ENCODE measurements at regions not wholly inside any gene's neighbourhood (a gene's known extent, or its start where the extent isn't known, plus 50 kb on each side); places are given as distances from the start of the nearest gene placed in this dataset.

DNA sequence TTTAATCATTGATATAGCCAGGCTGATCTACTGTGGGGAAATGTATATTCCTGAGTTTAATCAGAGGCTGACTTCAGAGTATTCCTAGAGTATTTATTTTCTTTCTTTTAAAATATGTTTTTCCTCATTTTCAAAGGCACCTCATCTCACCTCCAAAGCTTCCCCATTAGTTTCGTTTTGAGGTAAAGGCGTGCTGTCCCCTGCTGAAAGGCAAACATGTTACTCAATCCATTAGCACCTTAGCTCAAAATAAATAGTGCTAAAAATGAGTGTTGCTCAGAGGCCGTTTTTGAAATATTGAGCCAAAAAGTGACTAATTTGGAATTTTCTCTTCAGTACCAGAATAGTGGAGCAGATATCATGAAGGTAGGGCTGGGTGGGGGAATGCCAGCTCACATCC is 386.2 kb downstream of the SOX11 start:
- TF ChIP-seq, protein P1, sequence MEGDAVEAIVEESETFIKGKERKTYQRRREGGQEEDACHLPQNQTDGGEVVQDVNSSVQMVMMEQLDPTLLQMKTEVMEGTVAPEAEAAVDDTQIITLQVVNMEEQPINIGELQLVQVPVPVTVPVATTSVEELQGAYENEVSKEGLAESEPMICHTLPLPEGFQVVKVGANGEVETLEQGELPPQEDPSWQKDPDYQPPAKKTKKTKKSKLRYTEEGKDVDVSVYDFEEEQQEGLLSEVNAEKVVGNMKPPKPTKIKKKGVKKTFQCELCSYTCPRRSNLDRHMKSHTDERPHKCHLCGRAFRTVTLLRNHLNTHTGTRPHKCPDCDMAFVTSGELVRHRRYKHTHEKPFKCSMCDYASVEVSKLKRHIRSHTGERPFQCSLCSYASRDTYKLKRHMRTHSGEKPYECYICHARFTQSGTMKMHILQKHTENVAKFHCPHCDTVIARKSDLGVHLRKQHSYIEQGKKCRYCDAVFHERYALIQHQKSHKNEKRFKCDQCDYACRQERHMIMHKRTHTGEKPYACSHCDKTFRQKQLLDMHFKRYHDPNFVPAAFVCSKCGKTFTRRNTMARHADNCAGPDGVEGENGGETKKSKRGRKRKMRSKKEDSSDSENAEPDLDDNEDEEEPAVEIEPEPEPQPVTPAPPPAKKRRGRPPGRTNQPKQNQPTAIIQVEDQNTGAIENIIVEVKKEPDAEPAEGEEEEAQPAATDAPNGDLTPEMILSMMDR (IDR thresholded peaks at IDR 0.05; ENCODE audit: low read depth, low read length), result no peak
- H3K4me3 ChIP-seq (replicated peaks in 1 of 2; ENCODE audit: low read depth in 2 of 2, low read length in 2 of 2), result no peak overlapping the region
- no peak for DNase-seq (ENCODE audit: low read depth in 2 of 2)

GRCh38 chr2:6079405-6079804 is 387.2 kb downstream of the SOX11 start:
- TF ChIP-seq, protein P1 (IDR thresholded peaks at IDR 0.05; ENCODE audit: low read depth, low read length), result no peak
- DNase-seq (ENCODE audit: low read depth in 2 of 2), result no peak
- no peak overlapping the region for H3K4me3 ChIP-seq (replicated peaks in 1 of 2; ENCODE audit: low read depth in 2 of 2, low read length in 2 of 2)

DNA sequence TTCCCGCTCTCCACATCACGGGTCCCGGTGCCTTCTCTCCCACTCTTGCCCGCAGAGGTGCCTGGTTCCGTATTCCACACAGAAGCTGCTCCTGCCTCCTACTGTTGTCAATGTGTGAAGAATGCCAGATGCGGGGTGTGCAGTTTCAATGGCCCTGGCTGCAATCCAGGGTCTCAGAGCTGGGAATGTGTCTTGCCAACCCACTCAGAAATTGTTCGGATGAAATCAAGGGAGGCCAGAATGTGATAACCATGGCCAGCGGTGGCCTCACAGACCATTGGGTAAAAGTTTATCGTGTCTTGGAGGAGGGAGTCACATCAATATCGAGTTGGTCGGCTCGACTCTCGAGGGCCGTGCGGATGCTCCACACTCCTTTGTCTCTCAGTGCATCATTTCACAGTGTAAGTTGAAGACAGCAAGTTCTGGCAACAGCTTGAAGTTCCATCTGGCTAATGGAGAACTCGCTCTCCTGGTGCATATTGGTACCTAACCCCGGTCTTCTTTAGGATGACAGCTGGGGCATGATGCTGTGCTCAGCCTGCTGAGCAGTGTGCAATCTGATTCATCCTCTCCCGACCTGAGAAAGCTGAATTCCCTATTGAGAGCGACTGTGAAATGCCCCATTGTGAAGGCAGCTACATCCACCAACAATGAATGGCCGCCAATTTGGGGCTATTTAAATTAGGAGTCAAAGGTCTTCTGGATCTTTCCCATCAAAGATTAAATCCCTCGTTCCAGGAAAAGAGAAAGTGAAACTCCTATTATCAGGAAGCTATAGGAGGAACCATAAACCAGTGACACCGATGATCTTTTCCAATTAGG is 389.0 kb downstream of the SOX11 start:
- TF ChIP-seq, protein P1 (IDR thresholded peaks at IDR 0.05; ENCODE audit: low read depth, low read length), result no peak
- no peak for DNase-seq (ENCODE audit: low read depth in 2 of 2)
- no peak overlapping the region for H3K4me3 ChIP-seq (replicated peaks in 1 of 2; ENCODE audit: low read depth in 2 of 2, low read length in 2 of 2)

DNA sequence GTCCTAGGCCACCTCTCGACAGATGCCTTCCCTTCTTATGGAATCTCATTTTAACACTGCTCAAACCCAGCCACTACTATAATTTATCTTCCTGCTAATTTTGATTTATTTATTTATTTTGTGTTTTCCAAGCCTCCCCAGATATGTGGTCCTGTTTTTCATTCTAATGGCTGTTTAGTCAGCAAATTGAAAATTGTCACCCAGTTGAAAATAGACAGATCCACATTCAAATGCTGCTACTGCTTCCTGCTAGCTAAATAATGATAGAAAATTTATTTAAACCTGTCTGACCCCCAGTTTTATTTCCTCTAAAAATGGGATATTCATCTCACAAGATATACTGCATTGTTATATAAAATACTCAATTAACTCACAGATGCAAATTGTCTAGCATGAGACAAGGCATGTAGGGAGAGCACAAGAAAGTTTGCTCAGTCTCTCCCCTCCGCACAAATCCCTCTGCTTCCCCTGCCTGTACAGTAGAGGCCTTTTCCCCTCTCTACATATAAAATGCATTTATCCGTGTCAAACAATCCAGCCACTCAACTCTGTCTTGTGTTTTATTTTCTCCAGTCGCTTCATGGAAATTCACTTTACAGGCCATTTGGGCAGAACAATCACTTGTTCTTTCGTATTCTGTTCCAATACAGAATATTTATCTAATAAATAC is 389.9 kb downstream of the SOX11 start:
- no peak overlapping the region for H3K4me3 ChIP-seq (replicated peaks in 1 of 2; ENCODE audit: low read depth in 2 of 2, low read length in 2 of 2)
- DNase-seq (ENCODE audit: low read depth in 2 of 2), result no peak
- TF ChIP-seq, protein P1 (IDR thresholded peaks at IDR 0.05; ENCODE audit: low read depth, low read length), result no peak

DNA sequence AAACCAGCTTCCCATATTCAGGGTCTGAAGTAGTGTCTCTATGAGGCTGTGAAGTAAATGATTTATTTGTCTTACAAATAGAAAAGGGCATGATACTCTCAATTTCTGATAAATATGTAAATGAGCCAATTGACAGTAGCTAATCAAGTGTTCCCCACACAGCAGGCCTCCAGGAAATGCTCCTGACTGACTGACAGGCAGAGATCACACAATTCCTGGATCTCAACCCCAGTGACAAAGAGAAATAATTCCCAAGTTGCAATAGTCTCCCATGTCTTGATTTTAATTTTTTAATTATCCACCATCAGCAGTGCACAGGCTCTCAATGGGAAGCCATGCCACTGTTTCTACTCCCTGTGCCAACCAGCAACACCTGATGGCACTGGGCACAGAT is 390.4 kb downstream of the SOX11 start:
- no peak for DNase-seq (ENCODE audit: low read depth in 2 of 2)
- no peak overlapping the region for H3K4me3 ChIP-seq (replicated peaks in 1 of 2; ENCODE audit: low read depth in 2 of 2, low read length in 2 of 2)
- TF ChIP-seq, protein P1 (IDR thresholded peaks at IDR 0.05; ENCODE audit: low read depth, low read length), result no peak

- TF ChIP-seq, protein P1 (IDR thresholded peaks at IDR 0.05; ENCODE audit: low read depth, low read length), result no peak
- no peak overlapping the region for H3K4me3 ChIP-seq (replicated peaks in 1 of 2; ENCODE audit: low read depth in 2 of 2, low read length in 2 of 2)
- DNase-seq (ENCODE audit: low read depth in 2 of 2), result no peak
Measured at GRCh38 chr2:6083136-6083535, 391.0 kb downstream of the SOX11 start.

All from cardiac fibroblast (primary cell).